ENCODE measurements at regions not wholly inside any gene's neighbourhood (a gene's known extent, or its start where the extent isn't known, plus 50 kb on each side); places are given as distances from the start of the nearest gene placed in this dataset.

DNA sequence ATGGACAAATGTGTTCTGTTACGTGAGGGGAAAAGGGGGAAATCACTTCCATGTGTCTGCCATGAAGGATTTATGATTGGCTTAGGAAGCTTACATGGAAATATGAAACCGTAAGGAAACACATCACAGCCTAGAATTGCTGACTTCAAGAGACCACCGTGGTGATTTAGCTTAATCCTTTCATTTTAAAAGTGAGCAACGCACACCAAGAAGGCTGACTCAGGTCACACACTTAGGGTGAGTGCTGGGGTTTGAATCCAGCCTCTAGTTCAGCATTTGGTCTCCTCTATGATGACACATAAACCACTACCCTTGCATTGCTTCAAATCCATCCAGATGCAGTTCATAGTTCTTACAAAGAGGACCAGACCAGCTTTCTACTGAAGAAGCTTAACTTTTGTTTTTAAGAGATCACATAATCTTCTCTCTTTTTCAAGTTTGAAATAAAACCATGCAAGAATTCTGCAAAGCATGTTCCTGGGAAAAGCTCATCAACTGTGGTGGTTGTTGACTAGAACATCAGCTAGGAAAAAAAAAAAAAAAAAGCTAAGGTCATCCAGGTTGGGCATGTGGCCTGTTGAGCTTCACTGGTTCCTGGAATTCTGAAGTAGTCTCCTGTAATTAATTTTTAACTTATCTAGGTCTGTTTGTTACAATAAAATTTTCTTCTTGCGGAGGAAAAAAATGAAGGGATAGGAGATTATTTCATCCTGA, 60.2 kb upstream of the KL start:
- CTCF ChIA-PET = interaction anchor here (1.0 to 1.2 kb wide), 2 partner anchors 26 to 306 kb away, joined by 3 read pairs; no protein-coding TSS in a partner anchor
- H3K36me3 Mint-ChIP-seq (ENCODE audit: low read depth) = no peaks in the 10 kb centered on the region
- peaks cover 8% of the 10 kb centered on the region for H3K27me3 Mint-ChIP-seq (ENCODE audit: low read depth)
- no peaks in the 10 kb centered on the region for H3K9me3 Mint-ChIP-seq (ENCODE audit: insufficient read depth)
- H3K4me1 Mint-ChIP-seq (ENCODE audit: low read depth) = no peaks in the 10 kb centered on the region
- no peak overlapping the region for H3K27ac Mint-ChIP-seq
- POLR2A ChIA-PET = no interaction called here
- DNase-seq (no peak), ATAC-seq (no peak)
- no peak overlapping the region for H3K4me3 Mint-ChIP-seq

DNA sequence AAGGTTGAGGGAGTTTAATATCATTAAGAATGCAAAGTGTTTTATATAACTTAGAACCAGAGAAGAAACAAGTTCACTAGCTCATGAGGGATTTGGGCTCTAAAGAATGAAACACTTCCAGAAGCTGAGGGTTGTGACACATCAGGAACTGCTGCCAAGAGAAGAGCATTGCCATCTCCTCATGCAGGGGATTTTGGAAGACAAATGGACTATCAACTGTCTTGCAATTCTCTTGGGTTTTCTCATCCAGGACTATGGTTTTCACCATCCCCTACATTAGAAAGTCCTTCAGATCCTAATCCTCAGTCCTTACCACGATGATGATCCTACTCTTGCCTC, 59.7 kb upstream of the KL start:
- CTCF ChIA-PET = interaction anchor here (1.0 to 1.2 kb wide), 2 partner anchors 27 to 306 kb away, joined by 3 read pairs; no protein-coding TSS in a partner anchor

DNA sequence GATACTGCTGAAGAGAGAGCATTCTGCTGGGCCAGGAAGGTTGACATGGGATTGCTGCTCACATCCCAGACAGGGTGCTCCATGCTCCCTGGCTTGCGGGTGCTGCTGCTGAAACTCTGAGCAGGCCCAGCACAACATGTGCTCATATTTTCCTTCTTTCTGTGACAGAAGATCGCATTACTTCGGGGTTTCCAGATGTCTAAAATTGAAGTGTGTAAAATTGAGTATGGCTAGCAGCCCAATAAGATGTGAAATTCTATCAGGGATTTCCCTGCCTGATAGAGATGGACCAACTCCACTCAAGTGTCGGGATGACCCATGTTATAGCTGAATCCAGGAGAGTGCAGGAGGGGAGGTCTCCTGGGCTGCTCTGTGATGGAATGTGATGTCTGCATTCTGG, 55.6 kb upstream of the KL start:
- H3K36me3 Mint-ChIP-seq (ENCODE audit: low read depth) = no peaks in the 10 kb centered on the region
- H3K4me3 Mint-ChIP-seq = no peak overlapping the region
- ChIA-PET CTCF (no interaction called here), POLR2A (no interaction called here)
- H3K9me3 Mint-ChIP-seq (ENCODE audit: insufficient read depth) = no peaks in the 10 kb centered on the region
- ATAC-seq (no peak), DNase-seq (no peak)
- no peaks in the 10 kb centered on the region for H3K4me1 Mint-ChIP-seq (ENCODE audit: low read depth)
- H3K27me3 Mint-ChIP-seq (ENCODE audit: low read depth) = peaks cover 8% of the 10 kb centered on the region
- no peak overlapping the region for H3K27ac Mint-ChIP-seq

More for the DNA sequence above, 59.7 kb upstream of the KL start:
- no peak overlapping the region for H3K27ac Mint-ChIP-seq
- no peaks in the 10 kb centered on the region for H3K4me1 Mint-ChIP-seq (ENCODE audit: low read depth)
- POLR2A ChIA-PET = no interaction called here
- H3K9me3 Mint-ChIP-seq (ENCODE audit: insufficient read depth) = no peaks in the 10 kb centered on the region
- peaks cover 8% of the 10 kb centered on the region for H3K27me3 Mint-ChIP-seq (ENCODE audit: low read depth)
- no peak for DNase-seq
- no peaks in the 10 kb centered on the region for H3K36me3 Mint-ChIP-seq (ENCODE audit: low read depth)
- no peak for ATAC-seq
- no peak overlapping the region for H3K4me3 Mint-ChIP-seq

DNA sequence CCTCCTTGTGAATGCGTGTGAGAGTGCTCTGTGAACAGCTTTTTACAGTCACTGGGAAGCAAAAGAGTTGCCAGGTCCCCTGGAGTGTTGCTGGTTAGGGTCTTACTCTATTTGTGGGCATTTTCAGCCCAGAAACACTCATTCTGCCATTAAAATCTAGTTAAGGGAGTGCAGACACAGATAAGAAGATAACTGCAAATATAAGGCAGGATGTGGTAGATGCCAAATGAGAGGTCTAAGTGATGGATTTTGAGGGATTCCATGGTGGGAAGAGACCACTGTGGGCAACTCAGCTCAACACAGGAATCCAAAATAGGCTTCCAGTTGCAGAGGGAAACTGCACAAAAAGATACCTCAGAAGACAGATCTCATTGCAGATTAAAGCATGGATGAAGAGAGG, 54.5 kb upstream of the KL start:
- no peak for DNase-seq
- ChIA-PET CTCF (no interaction called here), POLR2A (no interaction called here)
- Mint-ChIP-seq H3K4me3 (no peak overlapping the region), H3K27me3 (ENCODE audit: low read depth) (peaks cover 8% of the 10 kb centered on the region), H3K9me3 (ENCODE audit: insufficient read depth) (no peaks in the 10 kb centered on the region), H3K36me3 (ENCODE audit: low read depth) (no peaks in the 10 kb centered on the region), H3K27ac (no peak overlapping the region), H3K4me1 (ENCODE audit: low read depth) (no peaks in the 10 kb centered on the region)
- no peak for ATAC-seq

DNA sequence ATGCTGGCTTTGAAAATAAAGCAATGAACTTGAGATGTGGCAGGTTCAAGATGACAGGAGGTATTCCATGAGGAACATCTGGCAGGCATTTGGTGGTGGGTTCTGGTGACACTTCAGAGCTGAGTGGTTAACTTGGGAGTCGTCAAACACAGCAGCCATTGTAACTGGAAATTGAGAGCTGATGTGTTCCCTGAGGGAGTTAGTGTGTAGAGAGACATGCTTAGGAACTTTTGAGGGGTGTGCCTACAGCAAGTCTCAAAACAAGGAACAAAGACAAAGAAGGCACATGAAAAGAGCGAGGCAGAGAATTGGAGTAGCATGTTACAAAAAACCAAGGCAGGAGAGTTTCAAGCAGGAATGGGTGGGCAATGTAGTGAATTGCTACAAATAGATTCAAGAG, 53.9 kb upstream of the KL start:
- Mint-ChIP-seq H3K4me1 (ENCODE audit: low read depth) (no peaks in the 10 kb centered on the region), H3K36me3 (ENCODE audit: low read depth) (no peaks in the 10 kb centered on the region), H3K27me3 (ENCODE audit: low read depth) (peaks cover 4% of the 10 kb centered on the region), H3K4me3 (no peak overlapping the region), H3K9me3 (ENCODE audit: insufficient read depth) (no peaks in the 10 kb centered on the region), H3K27ac (no peak overlapping the region)
- DNase-seq (no peak), ATAC-seq (no peak)
- CTCF ChIA-PET = no interaction called here
- POLR2A ChIA-PET = no interaction called here

DNA sequence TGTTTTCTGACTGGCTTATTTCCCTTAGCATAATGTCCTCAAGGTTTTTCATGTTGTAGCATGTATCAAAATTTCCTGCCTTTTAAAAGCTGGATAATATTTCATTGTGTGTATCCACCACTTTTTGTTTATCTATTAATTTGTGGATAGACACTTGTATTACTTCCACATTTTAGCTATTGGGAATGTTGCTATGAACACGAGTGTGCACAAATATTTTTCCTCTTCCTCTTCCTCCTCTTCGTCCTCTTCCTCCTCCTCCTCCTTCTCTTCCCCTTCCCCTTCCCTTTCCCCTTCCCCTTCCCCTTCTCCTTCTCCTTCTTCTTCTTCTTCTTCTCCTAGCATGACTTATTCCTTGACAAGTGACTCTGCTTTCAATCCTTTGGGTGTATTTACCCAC, 51.2 kb upstream of the KL start:
- Mint-ChIP-seq H3K4me3 (no peak overlapping the region), H3K9me3 (ENCODE audit: insufficient read depth) (no peaks in the 10 kb centered on the region), H3K4me1 (ENCODE audit: low read depth) (no peaks in the 10 kb centered on the region), H3K36me3 (ENCODE audit: low read depth) (no peaks in the 10 kb centered on the region), H3K27me3 (ENCODE audit: low read depth) (peaks cover 4% of the 10 kb centered on the region), H3K27ac (no peak overlapping the region)
- ATAC-seq (no peak), DNase-seq (no peak)
- CTCF ChIA-PET = no interaction called here
- POLR2A ChIA-PET = no interaction called here
